H54 (cell line): ENCODE measurements at regions not wholly inside any gene's neighbourhood (a gene's known extent, or its start where the extent isn't known, plus 50 kb on each side); places are given as distances from the start of the nearest gene placed in this dataset.
A peak's percentile ranks its signal among the peaks of the same experiment; 100 is the strongest.
"Not testable (repeated sequence)": the region's sequence is repeated elsewhere in the genome, so short reads cannot be mapped to it uniquely, and the experiment has no call there.

Source experiments
- DNase-seq: peaks from one replicate; pipeline ENCODE4 v3.0.0; 2011; ENCODE audit warnings: low spot score, mixed read lengths; ENCODE audit not compliant: insufficient read length
- FAIRE-seq: peaks from 3 replicates; lab custom pipeline; 2011; peaks lifted over from hg19 to GRCh38; lab: Jason Lieb, UNC
- POLR2A ChIP-seq: IDR thresholded peaks from 2 replicates; pipeline ENCODE4 v1.6.1; 2011; ENCODE audit warnings: low read depth, mild to moderate bottlenecking, low read length

GRCh38 chr3:174336784-174337183 is 522.4 kb upstream of the NAALADL2 start:
- TF ChIP-seq POLR2A: no peak
- DNase-seq (no peak), FAIRE-seq (no peak)

- TF ChIP-seq POLR2A: no peak
- no peak for DNase-seq
- FAIRE-seq: no peak
These were observed 521.9 kb upstream of the NAALADL2 start for GRCh38 chr3:174337227-174337626.

GRCh38 chr3:174340624-174341587 is 518.2 kb upstream of the NAALADL2 start:
- no peak for TF ChIP-seq POLR2A
- DNase-seq: no peak
- FAIRE-seq: no peak

DNA sequence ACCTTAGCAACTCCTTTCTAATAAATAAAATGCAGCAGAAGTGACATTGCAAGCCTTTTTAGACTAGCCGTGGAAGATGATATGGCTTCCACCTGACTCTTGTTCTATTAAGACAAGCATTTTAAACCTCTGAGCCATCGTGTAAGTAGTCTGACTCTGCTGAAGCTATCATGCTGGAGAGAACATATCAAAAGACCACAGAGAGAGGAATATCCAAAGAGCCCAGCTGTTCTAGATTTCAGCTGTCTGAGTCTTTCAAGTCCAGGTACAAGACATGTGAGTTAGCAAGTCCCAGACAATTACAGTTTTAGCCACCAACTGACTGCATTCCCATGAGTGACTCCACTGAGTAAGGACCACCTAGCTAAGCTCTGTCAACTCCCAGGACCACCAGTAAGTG is 517.0 kb upstream of the NAALADL2 start:
- FAIRE-seq: no peak
- no peak for DNase-seq
- TF ChIP-seq POLR2A: no peak

GRCh38 chr3:174342941-174343501 is 516.1 kb upstream of the NAALADL2 start:
- DNase-seq (no peak), FAIRE-seq (no peak)
- TF ChIP-seq POLR2A: no peak

- TF ChIP-seq POLR2A: no peak
These were observed 513.0 kb upstream of the NAALADL2 start for GRCh38 chr3:174346141-174346540.

GRCh38 chr3:174346571-174346970 is 512.6 kb upstream of the NAALADL2 start:
- DNase-seq: no peak
- no peak for TF ChIP-seq POLR2A
- no peak for FAIRE-seq

More at GRCh38 chr3:174346141-174346540, 513.0 kb upstream of the NAALADL2 start:
- FAIRE-seq: no peak
- DNase-seq: no peak

DNA sequence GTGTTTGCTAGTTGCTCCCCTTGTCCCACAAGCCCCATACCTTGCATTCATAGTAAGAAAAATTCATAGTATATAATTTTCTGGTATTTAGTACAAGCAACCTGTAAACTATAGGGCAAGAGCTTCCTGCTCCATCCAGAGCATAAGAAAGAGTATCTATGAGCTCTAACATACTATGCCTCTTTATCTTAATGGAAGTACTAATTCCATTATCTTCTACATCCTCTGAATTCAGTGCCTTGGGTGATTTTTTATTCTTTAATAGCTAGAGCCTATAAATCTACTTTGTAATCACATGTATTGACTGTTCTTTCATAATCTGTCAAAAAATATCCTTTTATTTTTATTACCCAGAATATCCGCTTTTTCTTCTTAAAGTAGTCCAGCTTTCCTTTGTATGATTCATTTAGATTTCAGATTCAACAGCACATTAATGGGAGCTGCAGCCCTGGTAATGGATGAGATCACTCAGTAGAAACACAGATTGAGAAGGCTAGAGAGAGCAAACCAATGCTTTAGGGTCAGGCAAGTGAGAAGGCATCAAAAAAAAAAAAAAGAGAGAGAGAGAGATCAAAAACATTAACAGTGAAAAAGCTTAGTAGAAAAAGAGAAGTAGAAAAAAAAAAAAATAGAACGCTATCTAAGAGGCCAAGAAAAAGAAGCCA is 511.5 kb upstream of the NAALADL2 start:
- no peak for DNase-seq
- FAIRE-seq: no peak
- no peak for TF ChIP-seq POLR2A

GRCh38 chr3:174352227-174352626 is 506.9 kb upstream of the NAALADL2 start:
- no peak for DNase-seq
- no peak for TF ChIP-seq POLR2A
- no peak for FAIRE-seq

DNA sequence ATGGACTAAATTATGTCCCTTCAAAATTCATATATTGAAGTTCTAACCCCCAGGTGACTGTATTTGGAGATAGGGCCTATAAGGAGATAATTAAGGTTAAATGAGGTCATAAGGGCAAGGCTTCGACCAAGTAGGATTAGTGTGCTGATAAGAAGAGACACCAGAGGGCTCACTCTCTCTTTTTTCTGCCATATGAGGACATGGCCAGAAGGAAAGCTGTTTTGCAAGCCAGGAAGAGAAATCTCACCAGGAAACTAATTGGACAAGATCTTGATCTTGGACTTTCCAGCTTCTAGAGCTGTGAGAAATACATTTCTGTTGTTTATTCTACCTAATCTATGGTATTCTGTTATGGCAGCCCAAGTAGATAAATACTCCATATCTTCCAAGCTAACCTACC is 503.6 kb upstream of the NAALADL2 start:
- TF ChIP-seq POLR2A: no peak
- FAIRE-seq: peak; percentile 15

GRCh38 chr3:174356596-174356995 is 502.5 kb upstream of the NAALADL2 start:
- no peak for FAIRE-seq
- no peak for DNase-seq
- TF ChIP-seq POLR2A: no peak

More for the DNA sequence above, 503.6 kb upstream of the NAALADL2 start:
- DNase-seq: no peak

DNA sequence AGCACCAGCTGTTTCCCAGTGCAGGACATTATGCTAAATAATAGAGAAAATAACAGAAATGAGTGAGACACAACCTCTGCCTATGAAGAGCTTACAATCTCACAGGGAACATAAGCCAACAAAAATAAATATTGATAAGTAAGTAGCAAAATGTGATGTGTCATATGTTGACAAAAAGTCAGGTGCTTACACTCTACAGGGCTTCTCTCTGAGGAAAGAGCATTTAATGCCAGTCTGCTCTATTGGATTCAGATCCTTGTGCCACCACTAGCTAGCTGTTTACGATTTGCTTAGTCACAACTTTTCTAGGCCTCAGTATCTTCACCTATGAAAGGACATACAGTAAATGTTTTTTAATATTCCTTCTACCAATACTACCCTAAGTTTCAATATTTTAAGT is 500.9 kb upstream of the NAALADL2 start:
- no peak for DNase-seq
- no peak for TF ChIP-seq POLR2A
- FAIRE-seq: no peak

GRCh38 chr3:174362556-174362955 is 496.6 kb upstream of the NAALADL2 start:
- TF ChIP-seq POLR2A: no peak

DNA sequence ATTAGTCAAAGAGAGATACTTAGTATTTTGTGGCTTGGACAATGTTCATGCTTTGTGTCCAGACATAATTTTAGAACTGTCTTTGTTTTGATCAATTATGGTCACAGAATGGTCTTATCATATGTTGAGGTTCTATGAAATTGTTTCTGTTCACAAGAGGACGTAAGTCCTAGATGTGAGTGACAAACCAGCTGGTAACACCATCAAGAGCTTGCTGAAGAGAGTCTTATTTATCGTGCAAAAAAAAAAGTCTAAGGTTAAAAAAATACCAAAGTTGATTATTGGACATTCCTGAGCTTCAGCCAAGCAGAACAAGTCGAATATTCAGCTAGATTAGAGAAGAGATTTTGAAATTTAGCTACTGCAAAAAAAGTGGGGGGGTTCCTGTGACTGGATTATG is 495.9 kb upstream of the NAALADL2 start:
- TF ChIP-seq POLR2A: no peak
- FAIRE-seq (no peak), DNase-seq (no peak)

More at GRCh38 chr3:174362556-174362955, 496.6 kb upstream of the NAALADL2 start:
- DNase-seq (no peak), FAIRE-seq (no peak)

DNA sequence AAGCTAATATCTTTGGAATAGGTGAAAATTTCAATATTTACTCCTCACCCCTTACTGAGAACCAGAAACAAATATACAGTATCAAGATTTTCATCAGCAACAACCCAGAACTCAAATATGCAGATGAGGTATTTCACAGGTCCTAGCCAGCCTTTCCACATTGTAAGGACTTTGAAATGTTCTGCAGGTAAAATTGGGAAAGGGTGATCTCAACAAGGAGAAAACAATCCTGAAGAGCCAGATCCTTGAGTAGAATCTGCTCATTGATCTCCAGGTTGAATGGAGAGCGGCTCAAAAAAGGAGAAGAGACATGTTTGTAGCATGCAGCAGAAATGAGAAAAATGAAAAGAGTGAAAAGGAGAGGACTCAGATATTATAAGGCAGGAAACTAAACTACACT is 493.3 kb upstream of the NAALADL2 start:
- no peak for TF ChIP-seq POLR2A
- FAIRE-seq: no peak
- no peak for DNase-seq

DNA sequence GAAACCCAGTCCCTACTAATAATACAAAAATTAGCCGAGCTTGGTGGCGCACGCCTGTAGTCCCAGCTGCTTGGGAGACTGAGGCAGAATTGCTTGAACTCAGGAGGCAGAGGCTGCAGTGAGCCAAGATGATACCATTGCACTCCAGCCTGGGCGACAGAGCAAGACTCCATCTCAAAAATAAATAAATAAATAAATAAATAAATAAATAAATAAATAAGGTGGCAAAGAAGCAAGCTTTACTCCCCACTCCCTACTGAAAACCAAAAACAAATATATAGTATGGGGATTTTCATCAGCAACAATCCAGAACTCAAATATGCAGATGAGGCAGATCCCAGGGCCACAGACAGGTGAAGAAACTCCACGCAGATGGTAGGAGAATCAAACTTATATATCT is 492.2 kb upstream of the NAALADL2 start:
- not testable (repeated sequence) for FAIRE-seq, DNase-seq
